ENCODE measurements at regions not wholly inside any gene's neighbourhood (a gene's known extent, or its start where the extent isn't known, plus 50 kb on each side); places are given as distances from the start of the nearest gene placed in this dataset.

- no peak for TF ChIP-seq POLR2A (IDR thresholded peaks at IDR 0.05; ENCODE audit: low read length)
- TF ChIP-seq RNF2 (IDR thresholded peaks at IDR 0.05; ENCODE audit: borderline replicate concordance, low read depth) = no peak
- no peak for TF ChIP-seq CEBPB (IDR thresholded peaks at IDR 0.05)
- no peak for TF ChIP-seq CTCF (IDR thresholded peaks at IDR 0.05)
- TF ChIP-seq NPAS2 (CRISPR knock-in tag; IDR thresholded peaks at IDR 0.05; ENCODE audit: borderline replicate concordance) = no peak
- TF ChIP-seq CBX8 (IDR thresholded peaks at IDR 0.05) = no peak
- no peak for TF ChIP-seq KDM1A (IDR thresholded peaks at IDR 0.05; ENCODE audit: low read depth)
- no peak for TF ChIP-seq CHD2 (IDR thresholded peaks at IDR 0.05; ENCODE audit: low read length, partially characterized antibody)
- no peak for TF ChIP-seq HMGXB4 (CRISPR knock-in tag; IDR thresholded peaks at IDR 0.05; ENCODE audit: borderline replicate concordance)
- no peak for TF ChIP-seq POLR2AphosphoS2 (conservative IDR thresholded peaks at IDR 0.05; ENCODE audit: low read length)
- TF ChIP-seq KDM5A (IDR thresholded peaks at IDR 0.05) = no peak
These were observed 304.4 kb upstream of the GADL1 start for GRCh38 chr3:31198890-31199289.

Data from A549 (cell line).